Prostate gland (tissue), 2 donors: ENCODE measurements at regions not wholly inside any gene's neighbourhood (a gene's known extent, or its start where the extent isn't known, plus 50 kb on each side); places are given as distances from the start of the nearest gene placed in this dataset.

Experiments used
- POLR2A ChIP-seq: fragments of 450-650 bp; IDR thresholded peaks from one replicate; pipeline ENCODE4 v1.6.1; 2016; ENCODE audit warnings: antibody characterized with exemption, mild to moderate bottlenecking
- TF ChIP-seq, protein P1 (sequence below), 4 experiments: fragments of 200-600 bp in 2 of 4; fragments of 450-650 bp in 2 of 4; sonication (generic) in 2 of 4; IDR thresholded peaks; 1 replicate in 3 of 4; 2 replicates in 1 of 4; pipeline ENCODE4 v1.5.1; 2016 to 2019; ENCODE audit warnings: antibody characterized with exemption in 4 of 4, mild to moderate bottlenecking in 2 of 4, moderate library complexity in 2 of 4

GRCh38 chr6:170111141-170111664, 179.7 kb downstream of the DLL1 start:
- TF ChIP-seq, protein P1, sequence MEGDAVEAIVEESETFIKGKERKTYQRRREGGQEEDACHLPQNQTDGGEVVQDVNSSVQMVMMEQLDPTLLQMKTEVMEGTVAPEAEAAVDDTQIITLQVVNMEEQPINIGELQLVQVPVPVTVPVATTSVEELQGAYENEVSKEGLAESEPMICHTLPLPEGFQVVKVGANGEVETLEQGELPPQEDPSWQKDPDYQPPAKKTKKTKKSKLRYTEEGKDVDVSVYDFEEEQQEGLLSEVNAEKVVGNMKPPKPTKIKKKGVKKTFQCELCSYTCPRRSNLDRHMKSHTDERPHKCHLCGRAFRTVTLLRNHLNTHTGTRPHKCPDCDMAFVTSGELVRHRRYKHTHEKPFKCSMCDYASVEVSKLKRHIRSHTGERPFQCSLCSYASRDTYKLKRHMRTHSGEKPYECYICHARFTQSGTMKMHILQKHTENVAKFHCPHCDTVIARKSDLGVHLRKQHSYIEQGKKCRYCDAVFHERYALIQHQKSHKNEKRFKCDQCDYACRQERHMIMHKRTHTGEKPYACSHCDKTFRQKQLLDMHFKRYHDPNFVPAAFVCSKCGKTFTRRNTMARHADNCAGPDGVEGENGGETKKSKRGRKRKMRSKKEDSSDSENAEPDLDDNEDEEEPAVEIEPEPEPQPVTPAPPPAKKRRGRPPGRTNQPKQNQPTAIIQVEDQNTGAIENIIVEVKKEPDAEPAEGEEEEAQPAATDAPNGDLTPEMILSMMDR (IDR thresholded peaks at IDR 0.05), result no peak
- no peak for TF ChIP-seq POLR2A
